NCI-H460 (cell line): ENCODE measurements at regions not wholly inside any gene's neighbourhood (a gene's known extent, or its start where the extent isn't known, plus 50 kb on each side); places are given as distances from the start of the nearest gene placed in this dataset.
"Not testable (repeated sequence)": the region's sequence is repeated elsewhere in the genome, so short reads cannot be mapped to it uniquely, and the experiment has no call there.

Experiments used
- DNase-seq: peaks from one replicate; pipeline ENCODE4 v3.0.0-alpha.2; 2016; ENCODE audit warnings: low read depth; ENCODE audit errors: extremely low read depth

- DNase-seq = no peak
Observed at GRCh38 chr20:52346797-52347196, 155.2 kb upstream of the ZFP64 start.

- no peak for DNase-seq
Observed at GRCh38 chr20:52342913-52343312, 151.3 kb upstream of the ZFP64 start.

GRCh38 chr20:52340036-52340634 lies 148.6 kb upstream of the ZFP64 start:
- DNase-seq = peak; percentile 12

GRCh38 chr20:52332649-52333250 lies 141.2 kb upstream of the ZFP64 start:
- DNase-seq = no peak

- no peak for DNase-seq
Observed at GRCh38 chr20:52332230-52332629, 140.7 kb upstream of the ZFP64 start.

- no peak for DNase-seq
Observed at GRCh38 chr20:52331655-52332054, 140.1 kb upstream of the ZFP64 start.

- DNase-seq = no peak
Observed at GRCh38 chr20:52321396-52321795, 129.8 kb upstream of the ZFP64 start.

- no peak for DNase-seq
Observed at GRCh38 chr20:52318651-52319050, 127.1 kb upstream of the ZFP64 start.

GRCh38 chr20:52313341-52313963 lies 121.9 kb upstream of the ZFP64 start:
- DNase-seq = peak; percentile 49

GRCh38 chr20:52312132-52312729 lies 120.7 kb upstream of the ZFP64 start:
- DNase-seq = peak; percentile 68

GRCh38 chr20:52311209-52311794 lies 119.7 kb upstream of the ZFP64 start:
- DNase-seq = no peak

GRCh38 chr20:52309181-52309580 lies 117.6 kb upstream of the ZFP64 start:
- no peak for DNase-seq

- no peak for DNase-seq
Observed at GRCh38 chr20:52306477-52306876, 114.9 kb upstream of the ZFP64 start.

GRCh38 chr20:52305858-52306257 lies 114.3 kb upstream of the ZFP64 start:
- DNase-seq = no peak

GRCh38 chr20:52305024-52305645 lies 113.6 kb upstream of the ZFP64 start:
- DNase-seq = no peak

- no peak for DNase-seq
Observed at GRCh38 chr20:52303281-52303950, 111.8 kb upstream of the ZFP64 start.

GRCh38 chr20:52302736-52303135 lies 111.2 kb upstream of the ZFP64 start:
- DNase-seq = no peak

- not testable (repeated sequence) for DNase-seq
Observed at GRCh38 chr20:52302051-52302450, 110.5 kb upstream of the ZFP64 start.

GRCh38 chr20:52295556-52295955 lies 104.0 kb upstream of the ZFP64 start:
- DNase-seq = peak; percentile 38

GRCh38 chr20:52294106-52294628 lies 102.6 kb upstream of the ZFP64 start:
- DNase-seq = no peak
